HL-60 (cell line): ENCODE measurements at regions not wholly inside any gene's neighbourhood (a gene's known extent, or its start where the extent isn't known, plus 50 kb on each side); places are given as distances from the start of the nearest gene placed in this dataset.

ENCODE experiments used
- CTCF ChIP-seq: IDR thresholded peaks from one replicate; pipeline ENCODE4 v1.5.1; 2011; ENCODE audit warnings: low read length, control low read depth, inconsistent platforms; ENCODE audit not compliant: insufficient read depth
- POLR2AphosphoS5 ChIP-seq: IDR thresholded peaks from 2 replicates; pipeline ENCODE4 v1.6.1; 2012; ENCODE audit warnings: low read depth
- REST ChIP-seq: IDR thresholded peaks from 2 replicates; pipeline ENCODE4 v1.6.1; 2012; ENCODE audit warnings: low read depth; ENCODE audit not compliant: insufficient replicate concordance
- SPI1 ChIP-seq: IDR thresholded peaks from 2 replicates; pipeline ENCODE4 v1.6.1; 2012; ENCODE audit warnings: low read depth, mild to moderate bottlenecking, borderline replicate concordance

- no peak for TF ChIP-seq POLR2AphosphoS5
- no peak for TF ChIP-seq CTCF
- TF ChIP-seq REST: no peak
- TF ChIP-seq SPI1: no peak
These were observed 97.6 kb downstream of the TMEM114 start for GRCh38 chr16:8492690-8493089.
